Panc1 (cell line): ENCODE measurements at regions not wholly inside any gene's neighbourhood (a gene's known extent, or its start where the extent isn't known, plus 50 kb on each side); places are given as distances from the start of the nearest gene placed in this dataset.

Experiments
- ATAC-seq: fragments of 200-7000 bp; cut with Tn5 transposase; 2 replicates; pipeline ENCODE4 v1.9.1; 2020; ENCODE audit warnings: mild to moderate bottlenecking, moderate library complexity
- BruUV-seq: library from RNA; stranded (reverse); fragments of 400-500 nt; replicated peaks from 2 replicates; lab custom pipeline; 2021; lab: Mats Ljungman, UMichigan
- CTCF ChIA-PET: fragments of 300-600 bp; sonication (Branson Sonifier 250); formaldehyde crosslinking; loops from one replicate; lab custom pipeline; 2022; ENCODE audit warnings: antibody characterized with exemption; lab: Charles Lee
- POLR2A ChIA-PET: fragments of 300-600 bp; sonication (Branson Sonifier 250); formaldehyde crosslinking; loops from one replicate; lab custom pipeline; 2022; ENCODE audit warnings: antibody characterized with exemption; lab: Charles Lee
- DNase-seq: peaks from one replicate; pipeline ENCODE4 v3.0.0-alpha.2; 2010; ENCODE audit warnings: low read depth, low spot score
- H3K27ac ChIP-seq: 2 replicates; pipeline ENCODE4 v1.5.1; 2011; ENCODE audit warnings: mild to moderate bottlenecking, low read length, inconsistent platforms
- H3K27me3 ChIP-seq: fragments of 200-500 bp; sonication (Bioruptor generic); 2 replicates; pipeline ENCODE4 v1.6.0; 2014; ENCODE audit warnings: low read length, inconsistent platforms; ENCODE audit not compliant: control insufficient read depth, insufficient read depth
- H3K36me3 ChIP-seq: fragments of 200-500 bp; sonication (Bioruptor generic); 2 replicates; pipeline ENCODE4 v1.5.1; 2014; ENCODE audit warnings: inconsistent platforms, mild to moderate bottlenecking, low read length, moderate library complexity; ENCODE audit not compliant: control insufficient read depth, insufficient read depth
- H3K4me1 ChIP-seq: 2 replicates; pipeline ENCODE4 v1.5.1; 2011; ENCODE audit warnings: inconsistent platforms, mild to moderate bottlenecking, low read length, moderate library complexity; ENCODE audit not compliant: control insufficient read depth, insufficient read depth
- H3K4me3 ChIP-seq, 2 experiments: 2 replicates each; pipeline ENCODE4 v1.5.1; 2011 to 2012; ENCODE audit warnings: low read depth in 2 of 2, low read length in 2 of 2, mild to moderate bottlenecking in 2 of 2, inconsistent platforms in 1 of 2, moderate library complexity in 1 of 2
- H3K9me3 ChIP-seq: fragments of 200-500 bp; sonication (Bioruptor generic); 2 replicates; pipeline ENCODE4 v1.5.1; 2014; ENCODE audit warnings: low read depth, mild to moderate bottlenecking, inconsistent platforms, low read length, moderate library complexity; ENCODE audit not compliant: control insufficient read depth, insufficient read depth
- CTCF ChIP-seq: fragments of 450-650 bp; IDR thresholded peaks from 2 replicates; pipeline ENCODE4 v1.5.1; 2017; ENCODE audit warnings: mild to moderate bottlenecking
- POLR2AphosphoS5 ChIP-seq: IDR thresholded peaks from 2 replicates; pipeline ENCODE4 v1.6.1; 2012; ENCODE audit warnings: mild to moderate bottlenecking, low read depth, low read length, moderate library complexity
- REST ChIP-seq, 2 experiments: IDR thresholded peaks; 2 replicates each; pipeline ENCODE4 v1.6.1; 2011 to 2012; ENCODE audit warnings: low read depth in 2 of 2, control low read depth in 1 of 2, low read length in 1 of 2, mild to moderate bottlenecking in 1 of 2, moderate library complexity in 1 of 2; ENCODE audit not compliant: insufficient read depth in 1 of 2
- SIN3A ChIP-seq: IDR thresholded peaks from 2 replicates; pipeline ENCODE4 v1.6.1; 2012; ENCODE audit warnings: low read depth, mild to moderate bottlenecking, low read length, moderate library complexity, borderline replicate concordance; ENCODE audit not compliant: insufficient read depth
- TCF7L2 ChIP-seq: IDR thresholded peaks from 2 replicates; pipeline ENCODE4 v1.6.1; 2011; ENCODE audit warnings: mild to moderate bottlenecking, low read depth, low read length, inconsistent platforms
- in situ Hi-C: cut with HindIII; loops from 2 replicates; pipeline ENCODE4 v1.10.0; 2016; ENCODE audit warnings: low sequenced_read_pairs, low pct_unique_long_range_greater_than_20kb
- intact Hi-C: fragments of 100-400 bp; cut with micrococcal nuclease; formaldehyde crosslinking; loops from one replicate; pipeline ENCODE4 v1.10.0; 2022; ENCODE audit not compliant: unreplicated experiment

GRCh38 chrX:39813631-39814277 lies 284.0 kb downstream of the BCOR start:
- ChIA-PET POLR2A (no interaction called here), CTCF (interaction anchor here (0.7 to 1.2 kb wide), 2 partner anchors 10 to 86 kb away, joined by 3 to 7 read pairs; no protein-coding TSS in a partner anchor)
- ATAC-seq, result no peak
- in situ Hi-C loops, result no loop called here
- Histone ChIP-seq H3K4me1 (no peaks in the 10 kb centered on the region), H3K4me3 (no peak overlapping the region), H3K27me3 (no peaks in the 10 kb centered on the region), H3K27ac (no peak overlapping the region), H3K9me3 (no peaks in the 10 kb centered on the region), H3K36me3 (no peaks in the 10 kb centered on the region)
- no TSS peak for BruUV-seq
- TF ChIP-seq CTCF (no peak), POLR2AphosphoS5 (no peak), REST (IDR thresholded peaks at IDR 0.05; ENCODE audit: insufficient read depth in 1 of 2, low read depth in 2 of 2, low read length in 1 of 2) (no peak), TCF7L2 (no peak), SIN3A (no peak)
- intact Hi-C loops, result loop anchor here (10.0 kb wide), 1 partner anchor 271 kb away; no protein-coding TSS in a partner anchor
- DNase-seq, result no peak

- POLR2A ChIA-PET, result no interaction called here
- BruUV-seq, result no TSS peak
- Histone ChIP-seq H3K9me3 (no peaks in the 10 kb centered on the region), H3K4me3 (no peak overlapping the region), H3K27me3 (no peaks in the 10 kb centered on the region), H3K36me3 (no peaks in the 10 kb centered on the region), H3K4me1 (no peaks in the 10 kb centered on the region), H3K27ac (no peak overlapping the region)
- TF ChIP-seq POLR2AphosphoS5 (no peak), SIN3A (no peak), TCF7L2 (no peak), CTCF (peak; percentile 62), REST (IDR thresholded peaks at IDR 0.05; ENCODE audit: insufficient read depth in 1 of 2, low read depth in 2 of 2, low read length in 1 of 2) (no peak)
- in situ Hi-C loops, result no loop called here
- no peak for DNase-seq
- CTCF ChIA-PET, result interaction anchor here (1.2 kb wide), 1 partner anchor 11 kb away, joined by 7 read pairs; no protein-coding TSS in a partner anchor
- intact Hi-C loops, result loop anchor here (10.0 kb wide), 1 partner anchor 270 kb away; no protein-coding TSS in a partner anchor
- no peak for ATAC-seq
These were observed 283.4 kb downstream of the BCOR start for GRCh38 chrX:39814391-39814790.
